A673 (cell line): ENCODE measurements at regions not wholly inside any gene's neighbourhood (a gene's known extent, or its start where the extent isn't known, plus 50 kb on each side); places are given as distances from the start of the nearest gene placed in this dataset.

Source experiments
- BruUV-seq: library from RNA; stranded (reverse); fragments of 400-500 nt; replicated peaks from 2 replicates; lab custom pipeline; 2021; lab: Mats Ljungman, UMichigan
- CTCF ChIA-PET: fragments of 300-600 bp; sonication (Branson Sonifier 250); formaldehyde crosslinking; loops from one replicate; lab custom pipeline; 2022; ENCODE audit warnings: antibody characterized with exemption; lab: Charles Lee
- POLR2A ChIA-PET: fragments of 300-600 bp; sonication (Branson Sonifier 250); formaldehyde crosslinking; loops from one replicate; lab custom pipeline; 2022; ENCODE audit warnings: antibody characterized with exemption; ENCODE audit not compliant: low non-redundant PET; lab: Charles Lee
- DNase-seq: peaks from one replicate; pipeline ENCODE4 v3.0.0-alpha.2; 2015; ENCODE audit warnings: low spot score
- H3K27ac ChIP-seq: fragments of 200-600 bp; sonication (generic); 2 replicates; pipeline ENCODE4 v1.5.1; 2016; ENCODE audit warnings: mixed run types, low read depth, mild to moderate bottlenecking, mixed read lengths, antibody characterized with exemption, low read length; ENCODE audit not compliant: poor library complexity, severe bottlenecking
- H3K27me3 ChIP-seq: fragments of 200-600 bp; sonication (generic); replicated peaks from 2 replicates; pipeline ENCODE4 v1.6.1; 2017; ENCODE audit warnings: mixed run types, low read depth, mild to moderate bottlenecking, mixed read lengths, antibody characterized with exemption, low read length; ENCODE audit not compliant: insufficient read depth, poor library complexity
- H3K36me3 ChIP-seq: fragments of 200-600 bp; sonication (generic); 2 replicates; pipeline ENCODE4 v1.6.1; 2016; ENCODE audit warnings: mixed run types, mild to moderate bottlenecking, mixed read lengths, antibody characterized with exemption, low read length; ENCODE audit not compliant: insufficient read depth, poor library complexity, severe bottlenecking
- H3K4me1 ChIP-seq: fragments of 200-600 bp; sonication (generic); 2 replicates; pipeline ENCODE4 v1.6.1; 2017; ENCODE audit warnings: mixed run types, mild to moderate bottlenecking, mixed read lengths, antibody characterized with exemption, low read length; ENCODE audit not compliant: insufficient read depth, poor library complexity, severe bottlenecking
- H3K4me3 ChIP-seq: fragments of 200-600 bp; sonication (generic); 2 replicates; pipeline ENCODE4 v1.5.1; 2016; ENCODE audit warnings: low read depth, mixed run types, mild to moderate bottlenecking, mixed read lengths, low read length; ENCODE audit not compliant: poor library complexity, severe bottlenecking
- H3K9me3 ChIP-seq: fragments of 200-600 bp; sonication (generic); 2 replicates; pipeline ENCODE4 v1.6.1; 2016; ENCODE audit warnings: mixed run types, low read depth, mild to moderate bottlenecking, mixed read lengths, antibody characterized with exemption, low read length; ENCODE audit not compliant: poor library complexity, severe bottlenecking
- CTCF ChIP-seq: fragments of 300-800, 200-600 bp; sonication (generic); conservative IDR thresholded peaks from 2 replicates; pipeline ENCODE4 v1.5.1; 2017; ENCODE audit warnings: low read depth, mild to moderate bottlenecking, antibody characterized with exemption, low read length, moderate library complexity, mixed read lengths
- EZH2 ChIP-seq: fragments of 200-600 bp; sonication (generic); IDR thresholded peaks from 2 replicates; pipeline ENCODE4 v1.6.1; 2017; ENCODE audit warnings: borderline replicate concordance, low read depth, mild to moderate bottlenecking, mixed read lengths, antibody characterized with exemption, low read length; ENCODE audit not compliant: poor library complexity, severe bottlenecking
- intact Hi-C: fragments of 100-400 bp; cut with micrococcal nuclease; formaldehyde crosslinking; loops from one replicate; pipeline ENCODE4 v1.10.0; 2022; ENCODE audit not compliant: unreplicated experiment

GRCh38 chr1:189868021-189868420 lies 609.6 kb downstream of the BRINP3 start:
- ChIA-PET POLR2A (no interaction called here), CTCF (no interaction called here)
- intact Hi-C loops, result no loop called here
- Histone ChIP-seq H3K36me3 (no peaks in the 10 kb centered on the region), H3K27me3 (no peaks in the 10 kb centered on the region), H3K4me3 (no peak overlapping the region), H3K4me1 (no peaks in the 10 kb centered on the region), H3K9me3 (no peaks in the 10 kb centered on the region), H3K27ac (no peak overlapping the region)
- TF ChIP-seq CTCF (no peak), EZH2 (no peak)
- BruUV-seq, result no TSS peak
- DNase-seq, result no peak

- Histone ChIP-seq H3K4me3 (no peak overlapping the region), H3K27ac (no peak overlapping the region), H3K4me1 (no peaks in the 10 kb centered on the region), H3K27me3 (no peaks in the 10 kb centered on the region), H3K9me3 (no peaks in the 10 kb centered on the region), H3K36me3 (no peaks in the 10 kb centered on the region)
- intact Hi-C loops, result no loop called here
- DNase-seq, result no peak
- TF ChIP-seq EZH2, result no peak
- TF ChIP-seq CTCF, result no peak
- no TSS peak for BruUV-seq
- POLR2A ChIA-PET, result no interaction called here
- CTCF ChIA-PET, result no interaction called here
These were observed 602.8 kb downstream of the BRINP3 start for GRCh38 chr1:189874715-189875435.

GRCh38 chr1:189880135-189880534 lies 597.5 kb downstream of the BRINP3 start:
- H3K27me3 ChIP-seq, result no peaks in the 10 kb centered on the region
- intact Hi-C loops, result no loop called here
- no peaks in the 10 kb centered on the region for H3K4me1 ChIP-seq
- H3K36me3 ChIP-seq, result no peaks in the 10 kb centered on the region
- TF ChIP-seq CTCF (no peak), EZH2 (no peak)
- POLR2A ChIA-PET, result no interaction called here
- CTCF ChIA-PET, result interaction anchor here (0.5 kb wide), 1 partner anchor 186 kb away, joined by 3 read pairs; no protein-coding TSS in a partner anchor
- no peaks in the 10 kb centered on the region for H3K9me3 ChIP-seq
- no peak overlapping the region for H3K27ac ChIP-seq
- DNase-seq, result no peak
- H3K4me3 ChIP-seq, result no peak overlapping the region
- no TSS peak for BruUV-seq
